ENCODE measurements at regions not wholly inside any gene's neighbourhood (a gene's known extent, or its start where the extent isn't known, plus 50 kb on each side); places are given as distances from the start of the nearest gene placed in this dataset.
A peak's percentile ranks its signal among the peaks of the same experiment; 100 is the strongest.

GRCh38 chr12:113693693-113694092 lies 222.0 kb upstream of the LHX5 start:
- in situ Hi-C loops (cut with HindIII; ENCODE audit: low pct_ligation_motif_present, low sequenced_read_pairs): no loop called here

DNA sequence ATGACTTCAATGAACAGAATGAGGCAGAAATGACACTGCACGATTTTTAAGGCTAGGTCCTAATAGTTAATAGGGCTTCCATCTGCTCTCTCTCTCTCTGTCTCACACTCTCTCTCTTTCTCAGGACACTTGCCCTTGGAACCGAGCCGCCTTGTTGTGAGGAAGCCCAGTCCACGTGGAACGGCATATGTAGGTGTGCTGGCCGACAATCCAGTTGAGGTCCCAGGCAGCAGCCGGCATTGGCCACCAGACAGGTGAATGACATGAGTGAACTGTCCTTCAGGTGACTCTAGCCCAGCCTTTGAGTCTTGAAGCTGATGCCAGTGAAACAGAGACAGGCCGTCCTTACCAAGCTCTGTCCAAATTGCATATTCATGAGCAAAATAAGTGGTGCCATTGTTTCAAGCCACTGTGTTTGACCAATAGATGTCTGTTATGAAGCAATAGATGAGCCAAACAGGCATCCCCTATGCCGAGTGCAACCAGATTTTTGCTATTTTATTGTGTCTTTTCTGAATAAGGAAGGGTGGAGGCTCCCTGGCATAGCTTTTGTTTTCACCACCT lies 217.5 kb upstream of the LHX5 start:
- TF ChIP-seq CTCF (IDR thresholded peaks at IDR 0.05; ENCODE audit: low read depth, low read length, missing control alignments): no peak
- Histone ChIP-seq H3K4me3 (ENCODE audit: low read depth, low read length) (no peak overlapping the region), H3K27ac (no peak overlapping the region), H3K36me3 (replicated peaks) (no peaks in the 10 kb centered on the region), H3K27me3 (replicated peaks) (no peaks in the 10 kb centered on the region)
- in situ Hi-C loops (cut with HindIII; ENCODE audit: low pct_ligation_motif_present, low sequenced_read_pairs): no loop called here
- no peak for DNase-seq

More at GRCh38 chr12:113693693-113694092, 222.0 kb upstream of the LHX5 start:
- Histone ChIP-seq H3K36me3 (replicated peaks) (no peaks in the 10 kb centered on the region), H3K27ac (no peak overlapping the region), H3K27me3 (replicated peaks) (no peaks in the 10 kb centered on the region), H3K4me3 (ENCODE audit: low read depth, low read length) (no peak overlapping the region)
- no peak for TF ChIP-seq CTCF (IDR thresholded peaks at IDR 0.05; ENCODE audit: low read depth, low read length, missing control alignments)
- DNase-seq: no peak

- Histone ChIP-seq H3K4me3 (ENCODE audit: low read depth, low read length) (no peak overlapping the region), H3K27me3 (replicated peaks) (no peaks in the 10 kb centered on the region), H3K36me3 (replicated peaks) (no peaks in the 10 kb centered on the region), H3K27ac (no peak overlapping the region)
- TF ChIP-seq CTCF (IDR thresholded peaks at IDR 0.05; ENCODE audit: low read depth, low read length, missing control alignments): no peak
- in situ Hi-C loops (cut with HindIII; ENCODE audit: low pct_ligation_motif_present, low sequenced_read_pairs): no loop called here
- DNase-seq: no peak
Observed at GRCh38 chr12:113688313-113688712, 216.6 kb upstream of the LHX5 start.

DNA sequence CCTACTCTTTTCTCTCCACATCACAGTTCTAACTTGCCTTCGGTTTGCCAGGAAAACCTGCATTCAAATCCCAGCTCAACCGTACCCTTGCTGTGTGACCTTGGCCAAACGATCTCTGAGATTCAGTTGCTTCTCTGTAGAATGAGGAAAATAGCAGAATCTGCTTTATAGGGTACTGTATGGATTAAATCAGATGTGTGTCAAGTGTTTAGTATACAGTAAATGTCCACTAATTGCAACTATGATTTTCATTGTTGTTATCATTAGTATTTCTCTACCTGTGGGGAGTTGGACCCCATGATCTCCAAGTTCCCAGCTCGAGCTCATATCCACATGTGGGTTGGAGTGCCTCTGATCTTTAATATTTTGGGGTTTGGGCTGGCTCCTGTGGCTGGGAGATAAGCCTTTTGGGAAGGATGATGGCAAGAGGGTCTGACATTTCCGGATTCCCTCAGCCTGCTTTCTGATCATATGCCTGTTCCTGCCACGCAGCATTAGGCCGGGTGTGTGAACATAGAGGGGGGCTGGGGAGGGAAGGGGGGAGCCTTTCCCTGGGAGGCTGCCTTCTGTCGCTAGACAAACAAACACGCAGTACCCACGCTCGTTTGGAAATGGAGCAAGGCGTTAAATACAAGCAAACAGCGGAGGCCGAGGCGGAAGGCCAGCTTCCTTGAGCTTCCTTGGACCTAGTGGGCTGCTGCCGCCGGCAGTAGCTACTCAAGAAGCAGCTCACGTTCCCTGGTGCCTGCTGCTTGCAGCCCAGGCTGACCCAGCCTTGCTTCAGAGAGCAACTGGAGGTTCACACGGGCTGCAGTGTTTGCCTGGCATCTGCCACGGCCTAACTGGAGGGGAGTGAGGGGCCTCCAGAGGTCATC lies 213.5 kb upstream of the LHX5 start:
- no peak overlapping the region for H3K27ac ChIP-seq
- DNase-seq: no peak
- no peak for TF ChIP-seq CTCF (IDR thresholded peaks at IDR 0.05; ENCODE audit: low read depth, low read length, missing control alignments)
- no peaks in the 10 kb centered on the region for H3K36me3 ChIP-seq (replicated peaks)
- no peaks in the 10 kb centered on the region for H3K27me3 ChIP-seq (replicated peaks)
- in situ Hi-C loops (cut with HindIII; ENCODE audit: low pct_ligation_motif_present, low sequenced_read_pairs): no loop called here
- no peak overlapping the region for H3K4me3 ChIP-seq (ENCODE audit: low read depth, low read length)

DNA sequence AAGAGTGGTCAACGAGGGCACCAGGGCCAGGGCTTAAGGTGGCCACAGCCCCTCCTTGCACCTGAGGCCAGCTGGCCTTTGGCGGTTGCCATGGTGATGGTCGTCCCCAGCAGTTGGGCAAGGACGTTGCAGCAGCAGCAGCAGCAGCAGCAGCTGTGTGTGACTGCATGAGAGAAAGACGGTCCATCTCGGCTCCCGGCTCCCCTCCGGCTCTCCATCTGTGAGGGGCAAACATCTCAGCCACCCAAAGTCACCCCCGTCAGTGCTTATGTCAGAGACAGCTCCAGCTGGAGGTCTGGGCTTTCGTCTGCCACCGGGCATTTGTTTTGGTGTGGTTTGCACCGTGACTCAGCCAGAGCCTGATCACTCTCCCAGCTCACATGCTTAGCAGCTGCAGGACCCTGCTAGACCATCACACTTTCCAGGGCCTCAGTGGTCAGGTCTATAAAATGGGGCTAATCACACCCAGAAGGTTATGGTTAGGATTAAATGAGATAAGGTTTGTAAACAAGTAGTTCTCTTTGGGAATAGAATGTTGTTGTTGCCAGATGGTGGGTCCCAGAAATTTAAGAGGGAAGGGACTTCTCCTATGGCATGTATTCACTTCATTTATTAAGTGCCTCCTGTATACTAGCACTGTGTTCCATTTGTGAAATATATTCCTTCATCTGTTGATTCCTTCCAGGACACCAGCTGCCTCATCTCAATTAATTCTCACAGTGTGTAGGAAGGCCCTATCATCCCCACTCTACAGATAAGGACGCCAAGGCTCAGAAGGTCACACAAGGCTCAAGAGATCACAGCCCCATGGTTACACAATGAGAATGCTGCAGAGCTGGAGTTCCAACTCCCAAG lies 212.6 kb upstream of the LHX5 start:
- no peak for TF ChIP-seq CTCF (IDR thresholded peaks at IDR 0.05; ENCODE audit: low read depth, low read length, missing control alignments)
- H3K4me3 ChIP-seq (ENCODE audit: low read depth, low read length): no peak overlapping the region
- in situ Hi-C loops (cut with HindIII; ENCODE audit: low pct_ligation_motif_present, low sequenced_read_pairs): no loop called here
- H3K27me3 ChIP-seq (replicated peaks): no peaks in the 10 kb centered on the region
- H3K36me3 ChIP-seq (replicated peaks): no peaks in the 10 kb centered on the region
- no peak overlapping the region for H3K27ac ChIP-seq
- DNase-seq: peak; percentile 28

Measured in brain microvascular endothelial cell (primary cell).